ENCODE measurements at regions not wholly inside any gene's neighbourhood (a gene's known extent, or its start where the extent isn't known, plus 50 kb on each side); places are given as distances from the start of the nearest gene placed in this dataset.

DNA sequence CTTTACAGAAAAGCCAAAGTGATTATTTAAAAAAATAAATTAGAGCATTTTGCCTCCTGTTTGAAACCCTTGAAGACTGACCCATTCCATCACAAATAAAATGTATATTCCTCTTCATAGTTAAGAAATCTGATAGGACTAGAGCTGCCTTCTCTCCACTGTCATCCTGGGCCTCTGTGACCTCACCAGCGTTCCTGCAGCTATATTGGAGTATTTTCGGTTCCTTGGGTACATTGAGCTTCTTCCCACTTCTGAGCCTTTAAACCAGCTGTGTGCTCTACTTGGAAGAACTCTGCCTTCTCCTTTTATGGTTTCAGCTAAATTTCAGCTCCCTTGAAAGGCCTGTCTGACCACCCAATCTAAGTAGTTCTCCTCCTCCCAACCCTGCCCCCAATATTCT, 99.1 kb upstream of the ABCA1 start:
- TF ChIP-seq, protein P1, sequence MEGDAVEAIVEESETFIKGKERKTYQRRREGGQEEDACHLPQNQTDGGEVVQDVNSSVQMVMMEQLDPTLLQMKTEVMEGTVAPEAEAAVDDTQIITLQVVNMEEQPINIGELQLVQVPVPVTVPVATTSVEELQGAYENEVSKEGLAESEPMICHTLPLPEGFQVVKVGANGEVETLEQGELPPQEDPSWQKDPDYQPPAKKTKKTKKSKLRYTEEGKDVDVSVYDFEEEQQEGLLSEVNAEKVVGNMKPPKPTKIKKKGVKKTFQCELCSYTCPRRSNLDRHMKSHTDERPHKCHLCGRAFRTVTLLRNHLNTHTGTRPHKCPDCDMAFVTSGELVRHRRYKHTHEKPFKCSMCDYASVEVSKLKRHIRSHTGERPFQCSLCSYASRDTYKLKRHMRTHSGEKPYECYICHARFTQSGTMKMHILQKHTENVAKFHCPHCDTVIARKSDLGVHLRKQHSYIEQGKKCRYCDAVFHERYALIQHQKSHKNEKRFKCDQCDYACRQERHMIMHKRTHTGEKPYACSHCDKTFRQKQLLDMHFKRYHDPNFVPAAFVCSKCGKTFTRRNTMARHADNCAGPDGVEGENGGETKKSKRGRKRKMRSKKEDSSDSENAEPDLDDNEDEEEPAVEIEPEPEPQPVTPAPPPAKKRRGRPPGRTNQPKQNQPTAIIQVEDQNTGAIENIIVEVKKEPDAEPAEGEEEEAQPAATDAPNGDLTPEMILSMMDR (IDR thresholded peaks at IDR 0.05; ENCODE audit: poor library complexity, severe bottlenecking) = no peak
- TF ChIP-seq SMC3 (conservative IDR thresholded peaks at IDR 0.05; ENCODE audit: poor library complexity) (no peak), POLR2AphosphoS5 (IDR thresholded peaks at IDR 0.05) (no peak), EP300 (conservative IDR thresholded peaks at IDR 0.05; ENCODE audit: poor library complexity, severe bottlenecking) (no peak), EZH2 (IDR thresholded peaks at IDR 0.05; ENCODE audit: borderline replicate concordance, insufficient read depth, low read length, poor library complexity, severe bottlenecking) (no peak), MXI1 (conservative IDR thresholded peaks at IDR 0.05; ENCODE audit: poor library complexity, severe bottlenecking) (no peak)
- TF ChIP-seq, protein P2, sequence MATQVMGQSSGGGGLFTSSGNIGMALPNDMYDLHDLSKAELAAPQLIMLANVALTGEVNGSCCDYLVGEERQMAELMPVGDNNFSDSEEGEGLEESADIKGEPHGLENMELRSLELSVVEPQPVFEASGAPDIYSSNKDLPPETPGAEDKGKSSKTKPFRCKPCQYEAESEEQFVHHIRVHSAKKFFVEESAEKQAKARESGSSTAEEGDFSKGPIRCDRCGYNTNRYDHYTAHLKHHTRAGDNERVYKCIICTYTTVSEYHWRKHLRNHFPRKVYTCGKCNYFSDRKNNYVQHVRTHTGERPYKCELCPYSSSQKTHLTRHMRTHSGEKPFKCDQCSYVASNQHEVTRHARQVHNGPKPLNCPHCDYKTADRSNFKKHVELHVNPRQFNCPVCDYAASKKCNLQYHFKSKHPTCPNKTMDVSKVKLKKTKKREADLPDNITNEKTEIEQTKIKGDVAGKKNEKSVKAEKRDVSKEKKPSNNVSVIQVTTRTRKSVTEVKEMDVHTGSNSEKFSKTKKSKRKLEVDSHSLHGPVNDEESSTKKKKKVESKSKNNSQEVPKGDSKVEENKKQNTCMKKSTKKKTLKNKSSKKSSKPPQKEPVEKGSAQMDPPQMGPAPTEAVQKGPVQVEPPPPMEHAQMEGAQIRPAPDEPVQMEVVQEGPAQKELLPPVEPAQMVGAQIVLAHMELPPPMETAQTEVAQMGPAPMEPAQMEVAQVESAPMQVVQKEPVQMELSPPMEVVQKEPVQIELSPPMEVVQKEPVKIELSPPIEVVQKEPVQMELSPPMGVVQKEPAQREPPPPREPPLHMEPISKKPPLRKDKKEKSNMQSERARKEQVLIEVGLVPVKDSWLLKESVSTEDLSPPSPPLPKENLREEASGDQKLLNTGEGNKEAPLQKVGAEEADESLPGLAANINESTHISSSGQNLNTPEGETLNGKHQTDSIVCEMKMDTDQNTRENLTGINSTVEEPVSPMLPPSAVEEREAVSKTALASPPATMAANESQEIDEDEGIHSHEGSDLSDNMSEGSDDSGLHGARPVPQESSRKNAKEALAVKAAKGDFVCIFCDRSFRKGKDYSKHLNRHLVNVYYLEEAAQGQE (IDR thresholded peaks at IDR 0.05; ENCODE audit: borderline replicate concordance) = no peak
